C4-2B (cell line): ENCODE measurements at regions not wholly inside any gene's neighbourhood (a gene's known extent, or its start where the extent isn't known, plus 50 kb on each side); places are given as distances from the start of the nearest gene placed in this dataset.

ENCODE experiments used
- CTCF ChIP-seq: fragments of 450-650 bp; conservative IDR thresholded peaks from 2 replicates; pipeline ENCODE4 v1.5.1; 2017; ENCODE audit warnings: mild to moderate bottlenecking
- ZFX ChIP-seq: fragments of 450-650 bp; IDR thresholded peaks from 2 replicates; pipeline ENCODE4 v1.6.1; 2017

GRCh38 chrX:39904816-39905537 is 192.8 kb downstream of the BCOR start:
- no peak for TF ChIP-seq CTCF
- no peak for TF ChIP-seq ZFX
